H7 (cell line): ENCODE measurements at regions not wholly inside any gene's neighbourhood (a gene's known extent, or its start where the extent isn't known, plus 50 kb on each side); places are given as distances from the start of the nearest gene placed in this dataset.

Source experiments
- DNase-seq: peaks from one replicate; pipeline ENCODE4 v3.0.0; 2012
- H3K27me3 ChIP-seq: 2 replicates; pipeline ENCODE4 v1.6.0; 2011; ENCODE audit warnings: mild to moderate bottlenecking, low read length; ENCODE audit not compliant: control insufficient read depth, insufficient read depth
- H3K36me3 ChIP-seq: replicated peaks from 2 replicates; pipeline ENCODE4 v1.5.1; 2011; ENCODE audit warnings: low read length; ENCODE audit not compliant: control insufficient read depth, insufficient read depth
- H3K4me3 ChIP-seq: 2 replicates; pipeline ENCODE4 v1.5.1; 2011; ENCODE audit warnings: low read depth, mild to moderate bottlenecking, control low read depth, low read length, moderate library complexity; ENCODE audit not compliant: insufficient read depth

DNA sequence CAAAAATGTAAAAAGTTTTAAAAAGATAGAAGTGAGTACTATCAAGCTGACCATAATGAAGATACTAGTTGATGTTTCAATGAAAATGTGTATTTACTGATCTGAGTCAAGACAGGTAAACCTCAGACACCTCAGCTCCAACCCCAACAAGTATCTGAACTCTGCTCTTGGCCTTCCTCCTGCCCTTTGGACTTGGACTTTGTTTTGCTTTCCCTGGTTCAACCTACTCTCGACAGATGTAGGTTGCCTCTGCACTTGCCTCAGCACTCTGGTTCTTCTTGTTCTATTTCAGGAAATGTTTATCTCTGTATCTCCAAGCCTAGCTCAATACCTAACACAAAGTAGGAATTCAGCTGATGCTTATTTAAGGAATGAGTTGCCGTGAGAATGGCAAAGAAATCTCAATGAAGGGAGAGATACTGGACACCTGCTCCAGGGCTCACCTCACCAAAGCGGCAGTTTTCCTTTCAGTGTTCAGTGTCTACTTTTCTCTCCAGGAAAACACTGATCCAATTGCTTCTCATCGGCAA lies 248.8 kb upstream of the CTAGE1 start:
- Histone ChIP-seq H3K4me3 (no peak overlapping the region), H3K36me3 (no peaks in the 10 kb centered on the region), H3K27me3 (no peaks in the 10 kb centered on the region)
- DNase-seq = no peak

DNA sequence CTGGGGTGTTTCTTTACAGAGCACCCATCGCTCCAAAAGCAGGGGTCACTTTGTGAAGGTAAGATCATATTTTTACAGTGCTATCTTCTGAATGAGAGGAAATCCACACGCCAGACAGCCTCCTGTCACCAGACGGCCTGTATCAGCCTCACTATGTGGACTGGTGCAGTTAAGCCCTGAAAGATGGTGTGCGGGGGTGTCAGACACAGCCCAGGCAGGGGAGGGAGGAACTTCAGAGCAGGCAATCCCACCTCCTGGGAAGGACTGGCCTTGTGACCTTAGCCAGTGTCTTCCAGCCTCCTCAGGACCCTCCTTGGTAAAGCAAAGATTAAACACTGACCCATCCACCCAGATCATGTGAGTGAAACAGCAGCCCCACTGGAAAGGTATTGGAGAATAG lies 249.4 kb upstream of the CTAGE1 start:
- DNase-seq = no peak
- H3K27me3 ChIP-seq = no peaks in the 10 kb centered on the region
- no peak overlapping the region for H3K4me3 ChIP-seq
- no peaks in the 10 kb centered on the region for H3K36me3 ChIP-seq

DNA sequence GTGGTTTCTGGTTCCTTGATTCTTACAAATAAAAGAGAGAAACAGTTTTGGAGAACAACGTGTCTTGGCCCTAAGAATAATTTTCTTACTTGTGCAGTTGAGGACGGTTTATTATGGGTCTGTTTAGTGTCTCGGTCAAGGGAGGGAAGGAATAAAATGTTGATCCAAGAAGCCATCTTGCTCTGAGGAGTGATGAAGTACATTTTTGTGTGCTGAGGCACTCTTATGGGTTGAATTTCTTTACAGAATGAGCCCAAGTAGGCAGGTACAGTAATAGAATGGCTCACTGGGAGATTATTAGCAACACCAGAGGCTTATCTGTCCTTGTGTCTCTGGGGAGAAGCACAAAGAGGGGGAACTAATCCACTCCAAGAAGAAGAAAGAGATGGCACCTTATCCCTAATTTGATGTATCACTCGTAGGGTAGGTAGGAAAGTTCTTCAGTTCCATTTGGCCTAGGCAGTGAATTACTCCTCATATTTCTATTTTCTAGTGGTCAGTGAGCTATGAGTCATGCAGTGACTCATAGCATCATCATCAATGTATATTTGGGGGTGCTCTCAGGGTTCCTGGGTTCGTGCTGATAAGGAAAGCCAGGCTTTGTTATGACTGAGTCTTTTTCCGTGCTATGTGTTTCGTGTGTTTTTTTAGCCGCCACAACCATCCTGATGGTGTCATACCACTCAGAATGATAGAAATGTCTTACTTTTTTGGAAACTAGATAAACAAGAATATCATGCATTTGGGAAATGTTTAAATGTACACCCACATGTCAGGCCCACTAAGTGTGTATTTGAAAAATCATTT lies 250.1 kb upstream of the CTAGE1 start:
- H3K27me3 ChIP-seq = no peaks in the 10 kb centered on the region
- H3K36me3 ChIP-seq = no peaks in the 10 kb centered on the region
- H3K4me3 ChIP-seq = no peak overlapping the region
- no peak for DNase-seq

DNA sequence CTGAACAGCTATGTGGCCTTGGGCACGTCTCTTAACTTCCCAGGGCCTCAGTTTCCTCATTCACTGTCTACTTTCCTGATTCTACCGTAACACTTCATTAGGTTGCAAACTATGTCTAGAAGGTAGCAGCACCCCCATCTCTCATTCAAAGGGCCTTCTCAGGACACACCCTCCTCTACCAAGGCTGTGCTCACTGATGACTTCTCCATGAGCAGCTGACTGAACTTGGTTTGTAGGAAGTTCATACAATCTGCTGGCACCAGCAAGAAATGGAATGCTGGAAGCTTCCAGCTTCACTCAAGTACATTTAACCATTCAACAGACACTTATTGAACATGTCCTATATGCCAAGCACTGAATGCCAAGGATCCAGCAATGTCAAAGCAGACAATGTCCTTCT lies 250.8 kb upstream of the CTAGE1 start:
- H3K36me3 ChIP-seq = no peaks in the 10 kb centered on the region
- no peaks in the 10 kb centered on the region for H3K27me3 ChIP-seq
- no peak for DNase-seq
- no peak overlapping the region for H3K4me3 ChIP-seq

DNA sequence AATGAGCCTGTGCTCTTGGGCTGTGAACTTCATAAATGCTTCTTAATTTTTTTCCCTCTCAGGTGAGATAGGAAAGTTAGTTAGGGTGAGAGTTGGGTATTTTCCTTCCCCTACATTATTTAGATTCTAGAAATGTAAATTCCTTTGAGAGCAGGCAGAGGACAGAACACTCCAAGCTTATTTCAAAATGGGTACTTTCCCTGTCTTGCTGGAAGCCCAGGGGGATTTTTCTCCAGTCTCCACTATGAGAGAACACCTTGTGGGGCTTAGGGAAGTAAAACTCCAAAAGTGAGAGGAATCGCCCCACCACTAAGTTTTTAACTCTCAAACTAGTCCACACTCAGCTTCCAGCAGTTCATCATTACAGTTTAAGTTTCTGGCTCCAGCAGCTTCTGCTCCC lies 253.2 kb upstream of the CTAGE1 start:
- DNase-seq = no peak
- Histone ChIP-seq H3K4me3 (no peak overlapping the region), H3K36me3 (no peaks in the 10 kb centered on the region), H3K27me3 (no peaks in the 10 kb centered on the region)

DNA sequence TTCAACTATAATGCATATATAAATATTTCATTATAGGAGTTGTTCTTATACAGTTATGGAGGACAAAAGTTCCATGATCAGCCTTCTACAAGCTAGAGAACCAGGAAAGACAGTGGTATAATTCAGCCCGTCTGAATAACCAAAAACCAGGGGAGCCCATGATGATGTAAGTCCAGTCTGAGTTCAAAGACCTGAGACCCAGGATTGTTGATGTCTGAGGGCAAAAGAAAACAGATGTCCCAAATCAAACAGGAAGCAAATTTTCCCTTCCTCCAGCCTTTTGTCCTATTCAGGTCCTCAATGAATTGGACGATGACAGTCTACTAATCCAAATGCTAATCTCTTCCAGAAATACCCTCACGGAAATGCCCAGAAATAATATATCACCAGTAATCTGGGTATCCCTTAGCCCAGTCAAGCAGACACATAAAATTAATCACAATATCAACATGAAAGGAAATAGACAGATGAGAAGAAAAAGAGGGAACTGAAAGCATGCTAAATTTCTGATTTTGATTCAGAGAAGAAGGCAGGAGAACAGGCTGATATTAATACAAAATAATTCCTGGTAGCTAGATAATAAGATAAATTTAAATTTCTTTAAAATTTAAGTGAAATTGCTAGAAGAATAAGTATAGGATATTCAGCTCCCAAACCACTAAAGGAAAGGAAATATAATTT lies 255.6 kb upstream of the CTAGE1 start:
- no peaks in the 10 kb centered on the region for H3K27me3 ChIP-seq
- no peak for DNase-seq
- no peak overlapping the region for H3K4me3 ChIP-seq
- no peaks in the 10 kb centered on the region for H3K36me3 ChIP-seq

DNA sequence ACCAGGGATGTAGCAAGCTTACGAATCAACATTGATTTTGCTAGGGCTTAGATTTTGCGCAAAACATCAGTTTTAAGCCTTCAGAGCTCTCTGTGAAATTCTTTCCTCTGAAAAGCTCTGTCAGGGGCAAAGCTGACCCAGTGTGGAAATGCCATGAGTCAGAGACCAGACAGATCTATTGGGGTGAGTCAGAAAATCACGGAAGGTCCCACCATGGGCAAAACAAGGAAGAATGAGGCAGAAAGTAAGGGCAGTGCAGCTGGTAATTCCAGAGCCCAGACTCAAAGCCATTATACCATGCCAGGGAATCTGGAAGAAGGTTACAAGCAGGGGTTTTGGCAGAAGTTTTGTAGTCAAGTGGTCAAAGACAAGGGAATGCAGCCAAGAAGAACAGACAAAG lies 256.6 kb upstream of the CTAGE1 start:
- H3K27me3 ChIP-seq = no peaks in the 10 kb centered on the region
- no peaks in the 10 kb centered on the region for H3K36me3 ChIP-seq
- no peak for DNase-seq
- no peak overlapping the region for H3K4me3 ChIP-seq

DNA sequence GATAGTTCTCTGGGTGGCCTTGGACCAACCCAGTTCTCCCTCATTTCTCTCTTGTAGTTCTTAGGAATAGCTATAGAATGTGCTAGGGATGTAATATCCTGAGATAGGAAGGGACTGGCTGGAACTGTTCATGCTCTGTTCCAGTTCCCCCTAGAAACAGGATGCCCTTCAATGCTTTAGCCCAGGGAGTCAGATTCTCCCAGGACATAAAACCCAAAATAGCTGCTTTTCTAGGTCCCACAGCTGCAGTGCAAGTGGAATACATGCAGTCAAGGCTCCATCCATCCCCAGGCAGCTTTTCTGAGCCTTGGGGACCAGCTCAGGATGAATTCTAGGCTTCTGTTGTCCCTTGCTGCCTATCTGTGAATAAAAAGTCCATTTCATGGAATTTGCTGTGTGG lies 257.3 kb upstream of the CTAGE1 start:
- no peaks in the 10 kb centered on the region for H3K36me3 ChIP-seq
- no peak overlapping the region for H3K4me3 ChIP-seq
- H3K27me3 ChIP-seq = no peaks in the 10 kb centered on the region
- no peak for DNase-seq

DNA sequence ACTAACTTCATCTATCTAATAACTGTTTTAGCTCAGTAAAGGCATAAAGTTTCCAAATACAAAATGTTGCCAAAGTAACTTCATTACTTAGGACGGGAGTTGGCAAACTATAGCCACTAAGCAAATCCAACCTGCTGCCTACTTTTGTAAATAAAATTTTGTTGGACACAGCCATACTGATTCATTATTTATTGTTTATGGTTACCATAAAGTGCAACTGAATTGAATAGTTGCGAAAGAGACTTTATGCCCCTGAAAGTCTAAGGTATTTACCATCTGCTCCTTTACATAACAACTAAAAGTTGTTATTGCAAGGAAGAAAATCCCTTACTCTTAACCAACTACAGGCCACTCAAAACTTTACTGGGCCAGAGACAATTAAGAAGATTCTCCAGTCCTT lies 256.7 kb upstream of the RBBP8 start:
- Histone ChIP-seq H3K36me3 (no peaks in the 10 kb centered on the region), H3K4me3 (no peak overlapping the region), H3K27me3 (no peaks in the 10 kb centered on the region)
- no peak for DNase-seq

DNA sequence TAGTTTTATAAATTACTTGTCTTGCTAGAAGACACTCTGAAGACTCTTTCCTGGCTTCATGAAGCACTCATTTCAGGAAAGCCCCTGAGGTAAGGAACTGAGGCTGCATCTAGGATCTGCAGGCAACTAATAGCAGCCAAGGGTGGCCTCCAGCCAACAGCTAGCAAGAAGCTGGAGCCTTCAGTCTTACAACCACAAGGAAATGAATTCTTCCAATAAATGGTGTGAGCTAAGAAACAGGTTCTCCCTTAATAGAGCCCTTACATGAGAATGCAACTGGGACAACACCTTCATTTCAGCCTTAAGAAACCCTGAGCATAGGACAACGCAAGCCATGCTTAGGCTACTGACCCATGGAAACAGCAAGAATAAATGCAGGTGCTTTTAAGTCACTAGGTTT lies 254.6 kb upstream of the RBBP8 start:
- Histone ChIP-seq H3K27me3 (no peaks in the 10 kb centered on the region), H3K4me3 (no peak overlapping the region), H3K36me3 (no peaks in the 10 kb centered on the region)
- no peak for DNase-seq

DNA sequence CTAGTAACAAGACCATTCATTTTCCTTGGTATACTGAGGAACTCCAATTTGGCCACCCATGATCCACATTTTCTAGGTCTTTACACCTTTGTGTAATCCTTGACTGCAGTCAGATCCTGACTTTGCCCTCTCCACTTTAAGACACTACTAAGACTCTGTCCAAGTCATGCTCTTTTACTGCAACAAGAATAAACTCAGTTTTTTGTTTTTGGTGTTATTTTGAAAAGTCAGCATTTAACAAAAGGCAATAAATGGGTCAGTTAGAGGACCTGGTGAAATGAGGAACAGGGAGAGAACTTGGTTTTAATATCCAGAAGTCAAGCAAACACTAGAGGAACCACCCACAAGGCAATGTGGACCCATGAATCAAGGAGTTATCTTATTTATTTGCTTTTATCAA lies 252.2 kb upstream of the RBBP8 start:
- H3K36me3 ChIP-seq = no peaks in the 10 kb centered on the region
- no peaks in the 10 kb centered on the region for H3K27me3 ChIP-seq
- no peak for DNase-seq
- no peak overlapping the region for H3K4me3 ChIP-seq

DNA sequence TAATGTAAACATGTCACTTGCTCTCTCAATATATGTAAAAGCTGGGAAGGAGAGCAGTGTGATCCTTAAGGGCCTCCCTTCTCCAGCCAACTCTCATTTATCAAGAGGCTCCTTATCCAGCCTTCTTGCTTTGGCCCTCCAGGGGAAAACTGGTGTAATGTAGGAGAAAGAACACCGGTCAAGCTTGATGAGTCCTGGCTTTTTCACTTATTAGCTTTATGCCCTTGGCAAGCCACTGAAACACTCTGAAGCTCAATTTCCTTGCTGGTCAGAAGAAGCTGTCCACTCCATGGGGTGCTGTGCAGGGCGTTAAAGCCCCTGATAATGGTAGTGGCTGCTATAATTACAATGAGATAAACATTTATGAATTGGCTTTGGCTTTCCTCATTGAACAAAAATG lies 251.2 kb upstream of the RBBP8 start:
- H3K4me3 ChIP-seq = no peak overlapping the region
- H3K27me3 ChIP-seq = no peaks in the 10 kb centered on the region
- no peak for DNase-seq
- H3K36me3 ChIP-seq = no peaks in the 10 kb centered on the region

DNA sequence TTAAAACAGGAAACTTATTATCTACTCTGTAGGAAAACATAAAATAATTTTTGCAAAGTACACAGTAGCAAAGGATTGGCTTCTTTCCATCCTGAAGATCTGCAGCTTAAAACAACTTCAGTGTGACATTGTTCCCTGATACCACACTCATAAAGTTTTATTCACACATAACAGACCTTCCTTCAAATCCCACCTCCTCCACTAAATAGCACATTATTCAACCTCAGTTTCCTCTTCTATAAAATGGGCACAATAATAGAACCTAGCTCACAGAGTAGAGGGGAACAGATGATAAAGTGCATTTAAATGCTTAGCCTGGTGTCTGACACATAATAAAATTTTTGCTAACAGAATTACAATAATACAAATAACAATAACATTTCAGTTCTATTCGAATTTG lies 250.4 kb upstream of the RBBP8 start:
- no peak for DNase-seq
- no peaks in the 10 kb centered on the region for H3K27me3 ChIP-seq
- H3K36me3 ChIP-seq = no peaks in the 10 kb centered on the region
- H3K4me3 ChIP-seq = no peak overlapping the region

DNA sequence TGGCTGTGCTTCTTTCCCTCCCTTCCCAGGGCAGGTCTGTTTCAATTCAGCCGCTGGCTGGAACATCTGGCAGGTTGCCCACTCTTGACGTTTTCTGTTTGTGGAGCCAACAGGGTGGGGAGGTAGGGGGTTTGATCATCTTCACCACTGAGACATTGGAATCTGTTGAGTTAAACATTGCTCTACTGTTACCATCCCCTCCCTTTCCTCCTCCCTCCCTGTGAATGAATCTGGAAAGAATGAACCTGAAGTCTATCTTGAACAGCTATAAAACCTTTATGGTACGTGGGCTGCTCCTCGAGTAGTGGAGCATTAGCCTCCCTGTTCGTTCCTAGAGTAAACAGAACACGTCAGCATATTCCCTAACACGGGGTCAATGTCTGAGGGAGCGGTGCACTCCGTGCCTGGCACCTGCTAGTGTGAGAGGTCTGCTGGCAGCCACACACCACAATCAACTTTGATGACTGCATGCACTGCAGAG lies 249.9 kb upstream of the RBBP8 start:
- no peak for DNase-seq
- Histone ChIP-seq H3K4me3 (no peak overlapping the region), H3K36me3 (no peaks in the 10 kb centered on the region), H3K27me3 (no peaks in the 10 kb centered on the region)

DNA sequence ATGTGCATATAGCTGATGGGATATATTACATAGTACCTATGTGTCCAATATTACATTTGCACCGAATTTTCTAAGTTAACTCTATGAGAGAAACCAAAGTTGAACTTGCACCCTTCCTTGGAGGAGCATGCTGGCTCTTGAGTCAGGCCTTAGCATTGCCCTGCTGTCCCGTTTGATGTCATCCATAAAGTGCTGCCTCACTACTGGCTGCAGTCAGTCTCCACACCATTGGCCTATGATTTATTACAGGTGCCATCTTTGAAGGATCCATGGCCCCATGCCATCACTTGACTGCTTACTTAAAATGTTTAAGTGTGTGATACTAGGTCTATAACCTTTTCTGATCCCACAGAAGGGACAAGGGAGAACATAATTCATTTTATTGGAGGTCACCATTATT lies 249.3 kb upstream of the RBBP8 start:
- no peaks in the 10 kb centered on the region for H3K27me3 ChIP-seq
- DNase-seq = no peak
- no peak overlapping the region for H3K4me3 ChIP-seq
- H3K36me3 ChIP-seq = no peaks in the 10 kb centered on the region
